ENCODE measurements at regions not wholly inside any gene's neighbourhood (a gene's known extent, or its start where the extent isn't known, plus 50 kb on each side); places are given as distances from the start of the nearest gene placed in this dataset.
A peak's percentile ranks its signal among the peaks of the same experiment; 100 is the strongest.

GRCh38 chr6:91708534-91708933 lies 1121.7 kb upstream of the MAP3K7 start:
- no peak overlapping the region for H3K4me3 ChIP-seq (ENCODE audit: low read depth, low read length)
- DNase-seq (ENCODE audit: low read depth): no peak
- TF ChIP-seq CTCF (IDR thresholded peaks at IDR 0.05; ENCODE audit: control insufficient read depth, extremely low read depth, insufficient read depth): no peak

- H3K4me3 ChIP-seq (ENCODE audit: low read depth, low read length): no peak overlapping the region
- no peak for DNase-seq (ENCODE audit: low read depth)
- no peak for TF ChIP-seq CTCF (IDR thresholded peaks at IDR 0.05; ENCODE audit: control insufficient read depth, extremely low read depth, insufficient read depth)
Observed at GRCh38 chr6:91705646-91706045, 1118.8 kb upstream of the MAP3K7 start.

- no peak for TF ChIP-seq CTCF (IDR thresholded peaks at IDR 0.05; ENCODE audit: control insufficient read depth, extremely low read depth, insufficient read depth)
- DNase-seq (ENCODE audit: low read depth): no peak
Observed at GRCh38 chr6:91704531-91704930, 1117.7 kb upstream of the MAP3K7 start.

GRCh38 chr6:91697010-91697695 lies 1110.3 kb upstream of the MAP3K7 start:
- no peak overlapping the region for H3K4me3 ChIP-seq (ENCODE audit: low read depth, low read length)
- no peak for DNase-seq (ENCODE audit: low read depth)
- TF ChIP-seq CTCF (IDR thresholded peaks at IDR 0.05; ENCODE audit: control insufficient read depth, extremely low read depth, insufficient read depth): no peak

More at GRCh38 chr6:91704531-91704930, 1117.7 kb upstream of the MAP3K7 start:
- H3K4me3 ChIP-seq (ENCODE audit: low read depth, low read length): no peak overlapping the region

GRCh38 chr6:91695221-91695620 lies 1108.3 kb upstream of the MAP3K7 start:
- no peak overlapping the region for H3K4me3 ChIP-seq (ENCODE audit: low read depth, low read length)
- no peak for TF ChIP-seq CTCF (IDR thresholded peaks at IDR 0.05; ENCODE audit: control insufficient read depth, extremely low read depth, insufficient read depth)
- DNase-seq (ENCODE audit: low read depth): no peak

GRCh38 chr6:91694016-91694654 lies 1107.3 kb upstream of the MAP3K7 start:
- DNase-seq (ENCODE audit: low read depth): peak; percentile 37
- no peak for TF ChIP-seq CTCF (IDR thresholded peaks at IDR 0.05; ENCODE audit: control insufficient read depth, extremely low read depth, insufficient read depth)
- no peak overlapping the region for H3K4me3 ChIP-seq (ENCODE audit: low read depth, low read length)
